Endothelial cell of umbilical vein (primary cell): ENCODE measurements at regions not wholly inside any gene's neighbourhood (a gene's known extent, or its start where the extent isn't known, plus 50 kb on each side); places are given as distances from the start of the nearest gene placed in this dataset.

Experiments
- BruUV-seq: library from RNA; stranded (reverse); fragments of 400-500 nt; replicated peaks from 2 replicates; lab custom pipeline; 2021; lab: Mats Ljungman, UMichigan
- CTCF ChIA-PET: fragments of 300-600, 350-600 bp; sonication (Branson Sonifier 250); formaldehyde crosslinking; loops from one replicate; lab custom pipeline; 2021; ENCODE audit warnings: antibody characterized with exemption, inconsistent platforms; lab: Charles Lee
- POLR2A ChIA-PET: fragments of 300-600, 350-600 bp; sonication (Branson Sonifier 250); formaldehyde crosslinking; loops from one replicate; lab custom pipeline; 2021; ENCODE audit warnings: antibody characterized with exemption, inconsistent platforms; lab: Charles Lee
- DNase-seq: peaks from one replicate; pipeline ENCODE4 v3.0.0-alpha.2; 2011; ENCODE audit warnings: low read depth, low spot score
- FAIRE-seq: peaks from 2 replicates; lab custom pipeline; 2011; peaks lifted over from hg19 to GRCh38; lab: Jason Lieb, UNC
- H2AFZ ChIP-seq: 2 replicates; pipeline ENCODE4 v1.6.0; 2012; ENCODE audit warnings: low read depth, low read length, control low read depth, inconsistent platforms
- H3K27ac ChIP-seq: 2 replicates; pipeline ENCODE4 v1.5.1; 2011; ENCODE audit warnings: low read depth, mild to moderate bottlenecking, control low read depth, low read length, moderate library complexity; ENCODE audit not compliant: insufficient read depth
- H3K27me3 ChIP-seq, 2 experiments: 2 replicates each; pipeline versions ENCODE4 v1.6.0 to v1.6.1; 2011; ENCODE audit warnings: low read length in 2 of 2, mixed read lengths in 1 of 2; ENCODE audit not compliant: control insufficient read depth in 2 of 2, insufficient read depth in 2 of 2
- H3K36me3 ChIP-seq, 2 experiments: 2 replicates in 1 of 2; 3 replicates in 1 of 2; pipeline ENCODE4 v1.5.1; 2011; ENCODE audit warnings: low read length in 2 of 2, mild to moderate bottlenecking in 1 of 2, moderate library complexity in 1 of 2; ENCODE audit not compliant: control insufficient read depth in 2 of 2, insufficient read depth in 2 of 2; ENCODE audit errors: extremely low read depth in 1 of 2
- H3K4me1 ChIP-seq: 3 replicates; pipeline ENCODE4 v1.5.1; 2011; ENCODE audit warnings: mild to moderate bottlenecking, low read length; ENCODE audit not compliant: control insufficient read depth, insufficient read depth; ENCODE audit errors: extremely low read depth
- H3K4me2 ChIP-seq: 2 replicates; pipeline ENCODE4 v1.6.1; 2011; ENCODE audit warnings: low read length, control low read depth, mixed read lengths; ENCODE audit not compliant: insufficient read depth
- H3K4me3 ChIP-seq, 3 experiments: fragments of 200-600 bp in 1 of 3; sonication (generic), shearing (Covaris generic) in 1 of 3; replicated peaks in 1 of 3; 2 replicates each; pipeline ENCODE4 v1.5.1; 2011 to 2016; ENCODE audit warnings: control low read depth in 3 of 3, low read length in 3 of 3, mild to moderate bottlenecking in 2 of 3, inconsistent platforms in 1 of 3, low read depth in 1 of 3, moderate library complexity in 1 of 3; ENCODE audit not compliant: insufficient read depth in 1 of 3
- H3K79me2 ChIP-seq: 2 replicates; pipeline ENCODE4 v1.6.0; 2012; ENCODE audit warnings: low read length, inconsistent platforms; ENCODE audit not compliant: control insufficient read depth, insufficient read depth
- H3K9ac ChIP-seq: replicated peaks from 2 replicates; pipeline ENCODE3; 2011; ENCODE audit warnings: low read length, control low read depth; ENCODE audit not compliant: insufficient read depth; ENCODE audit errors: extremely low read depth
- H3K9me1 ChIP-seq: replicated peaks from 3 replicates; pipeline ENCODE4 v1.6.0; 2011; ENCODE audit warnings: mild to moderate bottlenecking, low read length; ENCODE audit not compliant: control insufficient read depth, insufficient read depth; ENCODE audit errors: extremely low read depth
- H3K9me3 ChIP-seq: replicated peaks from 2 replicates; pipeline ENCODE4 v1.5.1; 2012; ENCODE audit warnings: low read length, inconsistent platforms; ENCODE audit not compliant: control insufficient read depth, insufficient read depth
- H4K20me1 ChIP-seq: replicated peaks from 2 replicates; pipeline ENCODE3; 2011; ENCODE audit warnings: mild to moderate bottlenecking, low read length; ENCODE audit not compliant: control insufficient read depth, insufficient read depth; ENCODE audit errors: extremely low read depth
- EZH2 ChIP-seq: IDR thresholded peaks from 2 replicates; pipeline ENCODE4 v1.6.1; 2012; ENCODE audit warnings: borderline replicate concordance, low read depth, mild to moderate bottlenecking, moderate library complexity, low read length, inconsistent platforms; ENCODE audit not compliant: severe bottlenecking
- FOS ChIP-seq: IDR thresholded peaks from 2 replicates; pipeline ENCODE4 v1.6.1; 2011; ENCODE audit warnings: mild to moderate bottlenecking, low read length, moderate library complexity, borderline replicate concordance; ENCODE audit not compliant: insufficient read depth
- GATA2 ChIP-seq: IDR thresholded peaks from 2 replicates; pipeline ENCODE4 v1.7.0; 2011; ENCODE audit warnings: low read depth, mild to moderate bottlenecking, moderate library complexity, mixed read lengths, low read length; ENCODE audit not compliant: insufficient read length, insufficient read depth
- JUN ChIP-seq: IDR thresholded peaks from 2 replicates; pipeline ENCODE4 v1.6.1; 2011; ENCODE audit warnings: borderline replicate concordance, low read depth; ENCODE audit not compliant: insufficient read length, insufficient read depth
- MYC ChIP-seq: IDR thresholded peaks from one replicate; pipeline ENCODE4 v1.6.1; 2011; ENCODE audit warnings: mild to moderate bottlenecking, low read depth, low read length
- POLR2A ChIP-seq: IDR thresholded peaks from 2 replicates; pipeline ENCODE4 v1.6.1; 2012; ENCODE audit warnings: low read depth, mild to moderate bottlenecking, control low read depth, low read length
- POLR2AphosphoS5 ChIP-seq: IDR thresholded peaks from 2 replicates; pipeline ENCODE4 v1.6.1; 2012; ENCODE audit warnings: low read depth, mild to moderate bottlenecking, control low read depth, low read length, moderate library complexity; ENCODE audit not compliant: insufficient read depth
- dilution Hi-C: fragments of 300-500 bp; cut with MboI; formaldehyde crosslinking; loops from one replicate; pipeline ENCODE4 v1.15.0; 2019; ENCODE audit warnings: low sequenced_read_pairs; ENCODE audit not compliant: extremely low pct_ligation_motif_present
- intact Hi-C: fragments of 100-400 bp; cut with micrococcal nuclease; formaldehyde crosslinking; loops from one replicate; pipeline ENCODE4 v1.10.0; 2022
- TF ChIP-seq, protein P1 (sequence below): IDR thresholded peaks from 2 replicates; pipeline ENCODE4 v1.6.1; 2011; ENCODE audit not compliant: insufficient read depth, insufficient read length
- TF ChIP-seq, protein P2 (sequence below), 2 donors: IDR thresholded peaks; 1 replicate in 1 of 2; 2 replicates in 1 of 2; pipeline ENCODE4 v1.5.1; 2011; ENCODE audit warnings: low read length in 2 of 2, mild to moderate bottlenecking in 2 of 2, moderate library complexity in 2 of 2, control low read depth in 1 of 2, inconsistent platforms in 1 of 2, low read depth in 1 of 2; ENCODE audit not compliant: insufficient read depth in 1 of 2; ENCODE audit errors: extremely low read depth in 1 of 2

DNA sequence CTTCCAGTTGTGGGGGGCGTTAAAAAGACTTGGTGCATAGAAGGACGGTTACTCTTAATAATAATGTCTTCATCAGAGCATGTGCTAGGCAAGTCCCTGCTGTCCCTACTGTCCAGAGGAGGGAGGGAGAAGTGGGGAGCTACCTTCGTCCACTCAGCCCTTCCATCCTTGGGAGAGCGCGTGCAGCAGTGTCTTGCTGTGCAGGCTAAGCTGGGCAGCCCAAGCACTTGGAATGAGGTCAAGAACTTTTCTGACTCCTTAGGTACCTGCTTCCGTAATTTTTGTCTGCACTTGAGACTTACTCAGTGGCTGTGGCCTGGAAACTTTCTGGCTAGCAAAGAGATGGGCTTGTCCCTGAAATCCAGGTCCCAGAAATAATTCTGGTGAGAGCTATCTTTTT lies 265.9 kb upstream of the SORCS1 start:
- H3K27ac ChIP-seq, result no peak overlapping the region
- no peaks in the 10 kb centered on the region for H4K20me1 ChIP-seq
- dilution Hi-C loops, result no loop called here
- no peaks in the 10 kb centered on the region for H3K4me1 ChIP-seq
- TF ChIP-seq GATA2, result no peak
- TF ChIP-seq JUN, result no peak
- TF ChIP-seq EZH2, result no peak
- no peak for TF ChIP-seq MYC
- no peak for TF ChIP-seq POLR2A
- TF ChIP-seq POLR2AphosphoS5, result no peak
- TF ChIP-seq, protein P1, sequence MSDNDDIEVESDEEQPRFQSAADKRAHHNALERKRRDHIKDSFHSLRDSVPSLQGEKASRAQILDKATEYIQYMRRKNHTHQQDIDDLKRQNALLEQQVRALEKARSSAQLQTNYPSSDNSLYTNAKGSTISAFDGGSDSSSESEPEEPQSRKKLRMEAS, result no peak
- TF ChIP-seq FOS, result no peak
- TF ChIP-seq, protein P2, sequence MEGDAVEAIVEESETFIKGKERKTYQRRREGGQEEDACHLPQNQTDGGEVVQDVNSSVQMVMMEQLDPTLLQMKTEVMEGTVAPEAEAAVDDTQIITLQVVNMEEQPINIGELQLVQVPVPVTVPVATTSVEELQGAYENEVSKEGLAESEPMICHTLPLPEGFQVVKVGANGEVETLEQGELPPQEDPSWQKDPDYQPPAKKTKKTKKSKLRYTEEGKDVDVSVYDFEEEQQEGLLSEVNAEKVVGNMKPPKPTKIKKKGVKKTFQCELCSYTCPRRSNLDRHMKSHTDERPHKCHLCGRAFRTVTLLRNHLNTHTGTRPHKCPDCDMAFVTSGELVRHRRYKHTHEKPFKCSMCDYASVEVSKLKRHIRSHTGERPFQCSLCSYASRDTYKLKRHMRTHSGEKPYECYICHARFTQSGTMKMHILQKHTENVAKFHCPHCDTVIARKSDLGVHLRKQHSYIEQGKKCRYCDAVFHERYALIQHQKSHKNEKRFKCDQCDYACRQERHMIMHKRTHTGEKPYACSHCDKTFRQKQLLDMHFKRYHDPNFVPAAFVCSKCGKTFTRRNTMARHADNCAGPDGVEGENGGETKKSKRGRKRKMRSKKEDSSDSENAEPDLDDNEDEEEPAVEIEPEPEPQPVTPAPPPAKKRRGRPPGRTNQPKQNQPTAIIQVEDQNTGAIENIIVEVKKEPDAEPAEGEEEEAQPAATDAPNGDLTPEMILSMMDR (IDR thresholded peaks at IDR 0.05; ENCODE audit: extremely low read depth in 1 of 2, insufficient read depth in 1 of 2, low read depth in 1 of 2, low read length in 2 of 2), result no peak
- no peaks in the 10 kb centered on the region for H3K36me3 ChIP-seq
- H3K9ac ChIP-seq, result no peak overlapping the region
- ChIA-PET CTCF (no interaction called here), POLR2A (no interaction called here)
- H3K9me3 ChIP-seq, result peaks cover 3% of the 10 kb centered on the region
- BruUV-seq, result no TSS peak
- FAIRE-seq (no peak), DNase-seq (no peak)
- H3K9me1 ChIP-seq, result no peaks in the 10 kb centered on the region
- no peak overlapping the region for H3K4me2 ChIP-seq
- intact Hi-C loops, result no loop called here
- no peak overlapping the region for H3K4me3 ChIP-seq
- no peak overlapping the region for H2AFZ ChIP-seq
- no peaks in the 10 kb centered on the region for H3K27me3 ChIP-seq
- no peaks in the 10 kb centered on the region for H3K79me2 ChIP-seq
